HepG2 (cell line): ENCODE measurements at regions not wholly inside any gene's neighbourhood (a gene's known extent, or its start where the extent isn't known, plus 50 kb on each side); places are given as distances from the start of the nearest gene placed in this dataset.

Source experiments
- ATAC-seq: fragments of 200-7000 bp; cut with Tn5 transposase; 3 replicates; pipeline ENCODE4 v1.9.1; 2020; ENCODE audit warnings: mild to moderate bottlenecking, moderate library complexity
- BruUV-seq: library from RNA; stranded (reverse); fragments of 400-500 nt; replicated peaks from 2 replicates; lab custom pipeline; 2021; lab: Mats Ljungman, UMichigan
- CTCF ChIA-PET: fragments of 300-600 bp; formaldehyde crosslinking; extraction: SDS; loops from one replicate; lab custom pipeline; 2021; ENCODE audit warnings: low total read pairs, inconsistent platforms, low intra/inter-chr PET ratio; lab: Yijun Ruan, JAX
- POLR2A ChIA-PET: fragments of 350-600 bp; sonication (Branson Sonifier 250); formaldehyde crosslinking; loops from one replicate; lab custom pipeline; 2020; ENCODE audit warnings: antibody characterized with exemption, inconsistent platforms; lab: Yijun Ruan, JAX
- DNase-seq: peaks from one replicate; pipeline ENCODE4 v3.0.0-alpha.2; 2015; ENCODE audit warnings: low spot score
- FAIRE-seq: peaks from 3 replicates; lab custom pipeline; 2011; peaks lifted over from hg19 to GRCh38; lab: Jason Lieb, UNC
- H2AFZ ChIP-seq: one replicate; pipeline ENCODE4 v1.6.1; 2011; ENCODE audit warnings: low read length, inconsistent platforms
- H3K27ac ChIP-seq: fragments of 300-600 bp; 3 replicates; pipeline ENCODE4 v1.8.0; 2011; ENCODE audit warnings: mixed run types, mild to moderate bottlenecking, mixed read lengths, low read length, inconsistent platforms; ENCODE audit not compliant: insufficient read depth; ENCODE audit errors: extremely low read length
- H3K27me3 ChIP-seq, 2 experiments: fragments of 200-600 bp in 1 of 2; 2 replicates in 1 of 2; 3 replicates in 1 of 2; pipeline versions ENCODE4 v1.6.0 to v1.8.0; 2011; ENCODE audit warnings: low read length in 2 of 2, mild to moderate bottlenecking in 2 of 2, moderate library complexity in 2 of 2, inconsistent platforms in 1 of 2; ENCODE audit not compliant: insufficient read depth in 2 of 2, control insufficient read depth in 1 of 2
- H3K36me3 ChIP-seq, 2 experiments: fragments of 200-600 bp in 1 of 2; replicated peaks in 1 of 2; 2 replicates in 1 of 2; 3 replicates in 1 of 2; pipeline versions ENCODE4 v1.5.1 to v1.8.0; 2011; ENCODE audit warnings: low read length in 2 of 2, inconsistent platforms in 1 of 2; ENCODE audit not compliant: insufficient read depth in 2 of 2, control insufficient read depth in 1 of 2
- H3K4me1 ChIP-seq: 2 replicates; pipeline ENCODE4 v1.5.1; 2012; ENCODE audit warnings: low read length, inconsistent platforms; ENCODE audit not compliant: insufficient read depth
- H3K4me2 ChIP-seq: 2 replicates; pipeline ENCODE4 v1.6.0; 2011; ENCODE audit warnings: low read depth, low read length, inconsistent platforms
- H3K4me3 ChIP-seq, 3 experiments: fragments of 200-600 bp in 1 of 3; sonication (generic), shearing (Covaris generic) in 1 of 3; replicated peaks in 1 of 3; 2 replicates each; pipeline ENCODE4 v1.5.1; 2011 to 2016; ENCODE audit warnings: low read length in 3 of 3, inconsistent platforms in 2 of 3, low read depth in 2 of 3, mild to moderate bottlenecking in 2 of 3, control low read depth in 1 of 3, mixed read lengths in 1 of 3; ENCODE audit not compliant: insufficient read depth in 1 of 3
- H3K79me2 ChIP-seq: one replicate; pipeline ENCODE4 v1.6.1; 2011; ENCODE audit warnings: low read length, inconsistent platforms; ENCODE audit not compliant: insufficient read depth
- H3K9ac ChIP-seq: 2 replicates; pipeline ENCODE4 v1.6.0; 2011; ENCODE audit warnings: mild to moderate bottlenecking, low read depth, low read length, inconsistent platforms; ENCODE audit not compliant: insufficient read depth
- H3K9me3 ChIP-seq: 2 replicates; pipeline ENCODE4 v1.5.1; 2012; ENCODE audit warnings: mild to moderate bottlenecking, low read length
- H4K20me1 ChIP-seq: 2 replicates; pipeline ENCODE4 v1.6.0; 2011; ENCODE audit warnings: inconsistent platforms, mild to moderate bottlenecking, low read length, moderate library complexity; ENCODE audit not compliant: insufficient read depth
- AHDC1 ChIP-seq: sonication (generic); formaldehyde crosslinking; IDR thresholded peaks from 2 replicates; pipeline ENCODE4 v1.5.1; 2020; ENCODE audit warnings: mild to moderate bottlenecking, missing genetic modification reagents, borderline replicate concordance
- BRD4 ChIP-seq: sonication (generic); formaldehyde crosslinking; IDR thresholded peaks from 2 replicates; pipeline ENCODE4 v1.4.0; 2020; ENCODE audit warnings: missing genetic modification reagents
- HNRNPK ChIP-seq: fragments of 200-400 bp; formaldehyde crosslinking; IDR thresholded peaks from 2 replicates; pipeline ENCODE4 v1.6.1; 2018; ENCODE audit warnings: low read length, low read depth, moderate library complexity, mild to moderate bottlenecking; ENCODE audit not compliant: poor library complexity, severe bottlenecking
- HOXA9 ChIP-seq: sonication (generic); formaldehyde crosslinking; IDR thresholded peaks from 2 replicates; pipeline ENCODE4 v1.8.1; 2022; ENCODE audit warnings: missing genetic modification reagents, mild to moderate bottlenecking, moderate library complexity, borderline replicate concordance
- MEF2D ChIP-seq: sonication (generic); formaldehyde crosslinking; IDR thresholded peaks from 2 replicates; pipeline ENCODE4 v1.5.1; 2020; ENCODE audit warnings: mild to moderate bottlenecking, missing genetic modification reagents
- NONO ChIP-seq, 2 experiments: fragments of 450-650 bp in 1 of 2; sonication (generic) in 1 of 2; formaldehyde crosslinking in 1 of 2; IDR thresholded peaks in 1 of 2; conservative IDR thresholded peaks in 1 of 2; 2 replicates each; pipeline versions ENCODE4 v1.6.1 to v1.8.0; 2017 to 2022; ENCODE audit warnings: mild to moderate bottlenecking in 1 of 2, missing genetic modification reagents in 1 of 2, moderate library complexity in 1 of 2
- NR2F2 ChIP-seq: IDR thresholded peaks from 2 replicates; pipeline ENCODE4 v1.6.1; 2012; ENCODE audit warnings: low read depth, inconsistent platforms, borderline replicate concordance
- RFX1 ChIP-seq: fragments of 450-650 bp; IDR thresholded peaks from 2 replicates; pipeline ENCODE4 v1.6.1; 2017
- TIGD3 ChIP-seq: sonication (generic); formaldehyde crosslinking; IDR thresholded peaks from 2 replicates; pipeline ENCODE4 v1.5.1; 2020; ENCODE audit warnings: mild to moderate bottlenecking, missing genetic modification reagents, borderline replicate concordance
- TMF1 ChIP-seq: sonication (generic); formaldehyde crosslinking; IDR thresholded peaks from 2 replicates; pipeline ENCODE4 v1.8.1; 2022; ENCODE audit warnings: low read depth, missing genetic modification reagents
- ZMYM3 ChIP-seq: sonication (generic); formaldehyde crosslinking; IDR thresholded peaks from 2 replicates; pipeline ENCODE4 v1.5.1; 2020; ENCODE audit warnings: mild to moderate bottlenecking, missing genetic modification reagents
- ZNF484 ChIP-seq: sonication (generic); formaldehyde crosslinking; IDR thresholded peaks from 2 replicates; pipeline ENCODE4 v1.5.1; 2020; ENCODE audit warnings: mild to moderate bottlenecking, low read depth, missing genetic modification reagents, borderline replicate concordance
- WGBS: methylation state at CpG from one replicate; pipeline ENCODE4 v1.1.6; 2017; ENCODE audit warnings: low lambda C conversion rate; 5-methylcytosine and 5-hydroxymethylcytosine counted together
- in situ Hi-C: cut with HindIII; loops from 2 replicates; pipeline ENCODE4 v1.10.0; 2017; ENCODE audit warnings: low pct_unique_long_range_greater_than_20kb; ENCODE audit not compliant: extremely low pct_ligation_motif_present
- intact Hi-C: fragments of 100-400 bp; cut with micrococcal nuclease; formaldehyde crosslinking; loops from one replicate; pipeline ENCODE4 v1.10.0; 2022; ENCODE audit not compliant: unreplicated experiment

GRCh38 chr18:4987452-4988405, 209.3 kb downstream of the AKAIN1 start:
- intact Hi-C loops = no loop called here

GRCh38 chr18:4986677-4987076, 210.4 kb downstream of the AKAIN1 start:
- no peaks in the 10 kb centered on the region for H4K20me1 ChIP-seq
- FAIRE-seq (no peak), DNase-seq (no peak), ATAC-seq (no peak)
- POLR2A ChIA-PET = no interaction called here
- H3K27ac ChIP-seq = no peak overlapping the region
- no peak overlapping the region for H2AFZ ChIP-seq
- no peak overlapping the region for H3K4me3 ChIP-seq
- in situ Hi-C loops (no loop called here), intact Hi-C loops (no loop called here)
- no peaks in the 10 kb centered on the region for H3K9me3 ChIP-seq
- no peaks in the 10 kb centered on the region for H3K27me3 ChIP-seq
- no TSS peak for BruUV-seq
- no peak overlapping the region for H3K4me2 ChIP-seq
- no peaks in the 10 kb centered on the region for H3K4me1 ChIP-seq
- H3K36me3 ChIP-seq = no peaks in the 10 kb centered on the region
- 46% methylated on average over 4 of the region's 6 CpGs for WGBS
- CTCF ChIA-PET = no interaction called here
- H3K79me2 ChIP-seq = no peaks in the 10 kb centered on the region
- H3K9ac ChIP-seq = no peak overlapping the region
- no peak for TF ChIP-seq ZNF484
- TF ChIP-seq AHDC1 (CRISPR knock-in tag) = no peak
- no peak for TF ChIP-seq TMF1 (CRISPR knock-in tag)
- no peak for TF ChIP-seq BRD4
- TF ChIP-seq HOXA9 = no peak
- no peak for TF ChIP-seq TIGD3 (CRISPR knock-in tag)
- TF ChIP-seq MEF2D (CRISPR knock-in tag) = no peak

More at GRCh38 chr18:4987452-4988405, 209.3 kb downstream of the AKAIN1 start:
- no peak for TF ChIP-seq HNRNPK
- TF ChIP-seq NONO (IDR thresholded peaks at IDR 0.05) = no peak
- no peak for TF ChIP-seq NONO (CRISPR knock-in tag; conservative IDR thresholded peaks at IDR 0.05)
- TF ChIP-seq NR2F2 = no peak
- no peak for TF ChIP-seq ZMYM3 (CRISPR knock-in tag)
- no peak for TF ChIP-seq RFX1
- TF ChIP-seq, all 625 proteins: peak for 0
- H3K79me2 ChIP-seq = no peaks in the 10 kb centered on the region
- 0% methylated on average over 6 of the region's 10 CpGs for WGBS
- H3K36me3 ChIP-seq = no peaks in the 10 kb centered on the region
- ChIA-PET POLR2A (no interaction called here), CTCF (no interaction called here)
- no peak for DNase-seq
- no peak overlapping the region for H3K9ac ChIP-seq
- BruUV-seq = no TSS peak
- H3K27ac ChIP-seq = no peak overlapping the region
- no peak for FAIRE-seq
- no peaks in the 10 kb centered on the region for H3K27me3 ChIP-seq
- H3K4me3 ChIP-seq = no peak overlapping the region
- no peak for ATAC-seq
- no peak overlapping the region for H2AFZ ChIP-seq
- H3K9me3 ChIP-seq = no peaks in the 10 kb centered on the region
- in situ Hi-C loops = no loop called here
- H3K4me1 ChIP-seq = no peaks in the 10 kb centered on the region
- H3K4me2 ChIP-seq = no peak overlapping the region
- no peaks in the 10 kb centered on the region for H4K20me1 ChIP-seq
